ENCODE measurements at regions not wholly inside any gene's neighbourhood (a gene's known extent, or its start where the extent isn't known, plus 50 kb on each side); places are given as distances from the start of the nearest gene placed in this dataset.

- Histone ChIP-seq H3K9me3 (ENCODE audit: control insufficient read depth in 2 of 2, insufficient read depth in 1 of 2, low read length in 1 of 2) (no peaks in the 10 kb centered on the region), H3K27ac (ENCODE audit: low read depth in 1 of 2, low read length in 1 of 2) (no peak overlapping the region)
- 80% methylated on average over 4 of the region's 4 CpGs for whole genome bisulfite sequencing
These were observed 602.2 kb upstream of the CXADR start for GRCh38 chr21:16910435-16911165.

GRCh38 chr21:16911166-16911607, 601.7 kb upstream of the CXADR start:
- no peaks in the 10 kb centered on the region for H3K27me3 ChIP-seq (ENCODE audit: control insufficient read depth in 2 of 2, insufficient read depth in 1 of 2, low read length in 1 of 2)
- 93% methylated on average over 1 of the region's 1 CpG for WGBS
- DNase-seq (ENCODE audit: low read depth in 6 of 9, low spot score in 9 of 9) = no peak

More at GRCh38 chr21:16910435-16911165, 602.2 kb upstream of the CXADR start:
- Histone ChIP-seq H3K36me3 (ENCODE audit: control insufficient read depth in 2 of 2, insufficient read depth in 2 of 2, low read length in 1 of 2) (no peaks in the 10 kb centered on the region), H3K4me1 (ENCODE audit: control insufficient read depth in 2 of 2, insufficient read depth in 2 of 2, low read length in 2 of 2) (no peaks in the 10 kb centered on the region), H3K27me3 (ENCODE audit: control insufficient read depth in 2 of 2, insufficient read depth in 1 of 2, low read length in 1 of 2) (no peaks in the 10 kb centered on the region), H3K4me3 (ENCODE audit: low read length in 2 of 2) (no peak overlapping the region)
- no peak for DNase-seq (ENCODE audit: low read depth in 6 of 9, low spot score in 9 of 9)

GRCh38 chr21:16912075-16912474, 600.8 kb upstream of the CXADR start:
- Histone ChIP-seq H3K36me3 (ENCODE audit: control insufficient read depth in 2 of 2, insufficient read depth in 2 of 2, low read length in 1 of 2) (no peaks in the 10 kb centered on the region), H3K27ac (ENCODE audit: low read depth in 1 of 2, low read length in 1 of 2) (no peak overlapping the region), H3K4me3 (ENCODE audit: low read length in 2 of 2) (no peak overlapping the region), H3K4me1 (ENCODE audit: control insufficient read depth in 2 of 2, insufficient read depth in 2 of 2, low read length in 2 of 2) (no peaks in the 10 kb centered on the region), H3K27me3 (ENCODE audit: control insufficient read depth in 2 of 2, insufficient read depth in 1 of 2, low read length in 1 of 2) (no peaks in the 10 kb centered on the region), H3K9me3 (ENCODE audit: control insufficient read depth in 2 of 2, insufficient read depth in 1 of 2, low read length in 1 of 2) (no peaks in the 10 kb centered on the region)
- WGBS = 59% methylated on average over 2 of the region's 2 CpGs
- no peak for DNase-seq (ENCODE audit: low read depth in 6 of 9, low spot score in 9 of 9)

More at GRCh38 chr21:16911166-16911607, 601.7 kb upstream of the CXADR start:
- no peaks in the 10 kb centered on the region for H3K9me3 ChIP-seq (ENCODE audit: control insufficient read depth in 2 of 2, insufficient read depth in 1 of 2, low read length in 1 of 2)
- no peaks in the 10 kb centered on the region for H3K36me3 ChIP-seq (ENCODE audit: control insufficient read depth in 2 of 2, insufficient read depth in 2 of 2, low read length in 1 of 2)
- H3K4me1 ChIP-seq (ENCODE audit: control insufficient read depth in 2 of 2, insufficient read depth in 2 of 2, low read length in 2 of 2) = no peaks in the 10 kb centered on the region
- no peak overlapping the region for H3K4me3 ChIP-seq (ENCODE audit: low read length in 2 of 2)
- no peak overlapping the region for H3K27ac ChIP-seq (ENCODE audit: low read depth in 1 of 2, low read length in 1 of 2)

- WGBS = 67% methylated on average over 3 of the region's 3 CpGs
These were observed 599.8 kb upstream of the CXADR start for GRCh38 chr21:16913010-16913409.

GRCh38 chr21:16928439-16928838, 584.4 kb upstream of the CXADR start:
- no peak for DNase-seq (ENCODE audit: low read depth in 6 of 9, low spot score in 9 of 9)
- WGBS = 0% methylated on average over 1 of the region's 1 CpG
- Histone ChIP-seq H3K4me1 (ENCODE audit: control insufficient read depth in 2 of 2, insufficient read depth in 2 of 2, low read length in 2 of 2) (no peaks in the 10 kb centered on the region), H3K27me3 (ENCODE audit: control insufficient read depth in 2 of 2, insufficient read depth in 1 of 2, low read length in 1 of 2) (no peaks in the 10 kb centered on the region), H3K9me3 (ENCODE audit: control insufficient read depth in 2 of 2, insufficient read depth in 1 of 2, low read length in 1 of 2) (no peaks in the 10 kb centered on the region), H3K27ac (ENCODE audit: low read depth in 1 of 2, low read length in 1 of 2) (no peak overlapping the region), H3K4me3 (ENCODE audit: low read length in 2 of 2) (no peak overlapping the region), H3K36me3 (ENCODE audit: control insufficient read depth in 2 of 2, insufficient read depth in 2 of 2, low read length in 1 of 2) (no peaks in the 10 kb centered on the region)

More at GRCh38 chr21:16913010-16913409, 599.8 kb upstream of the CXADR start:
- Histone ChIP-seq H3K36me3 (ENCODE audit: control insufficient read depth in 2 of 2, insufficient read depth in 2 of 2, low read length in 1 of 2) (no peaks in the 10 kb centered on the region), H3K9me3 (ENCODE audit: control insufficient read depth in 2 of 2, insufficient read depth in 1 of 2, low read length in 1 of 2) (no peaks in the 10 kb centered on the region), H3K27me3 (ENCODE audit: control insufficient read depth in 2 of 2, insufficient read depth in 1 of 2, low read length in 1 of 2) (no peaks in the 10 kb centered on the region), H3K4me3 (ENCODE audit: low read length in 2 of 2) (no peak overlapping the region), H3K27ac (ENCODE audit: low read depth in 1 of 2, low read length in 1 of 2) (no peak overlapping the region), H3K4me1 (ENCODE audit: control insufficient read depth in 2 of 2, insufficient read depth in 2 of 2, low read length in 2 of 2) (no peaks in the 10 kb centered on the region)
- no peak for DNase-seq (ENCODE audit: low read depth in 6 of 9, low spot score in 9 of 9)

GRCh38 chr21:16932314-16932713, 580.5 kb upstream of the CXADR start:
- Histone ChIP-seq H3K36me3 (ENCODE audit: control insufficient read depth in 2 of 2, insufficient read depth in 2 of 2, low read length in 1 of 2) (no peaks in the 10 kb centered on the region), H3K4me3 (ENCODE audit: low read length in 2 of 2) (no peak overlapping the region), H3K27me3 (ENCODE audit: control insufficient read depth in 2 of 2, insufficient read depth in 1 of 2, low read length in 1 of 2) (no peaks in the 10 kb centered on the region), H3K27ac (ENCODE audit: low read depth in 1 of 2, low read length in 1 of 2) (no peak overlapping the region), H3K9me3 (ENCODE audit: control insufficient read depth in 2 of 2, insufficient read depth in 1 of 2, low read length in 1 of 2) (no peaks in the 10 kb centered on the region), H3K4me1 (ENCODE audit: control insufficient read depth in 2 of 2, insufficient read depth in 2 of 2, low read length in 2 of 2) (no peaks in the 10 kb centered on the region)
- DNase-seq (ENCODE audit: low read depth in 6 of 9, low spot score in 9 of 9) = no peak

GRCh38 chr21:16942703-16943102, 570.1 kb upstream of the CXADR start:
- no peak for DNase-seq (ENCODE audit: low read depth in 6 of 9, low spot score in 9 of 9)
- Histone ChIP-seq H3K4me1 (ENCODE audit: control insufficient read depth in 2 of 2, insufficient read depth in 2 of 2, low read length in 2 of 2) (no peaks in the 10 kb centered on the region), H3K9me3 (ENCODE audit: control insufficient read depth in 2 of 2, insufficient read depth in 1 of 2, low read length in 1 of 2) (peaks cover 0 to 12% of the 10 kb centered on the region in 2 donors), H3K36me3 (ENCODE audit: control insufficient read depth in 2 of 2, insufficient read depth in 2 of 2, low read length in 1 of 2) (no peaks in the 10 kb centered on the region), H3K4me3 (ENCODE audit: low read length in 2 of 2) (no peak overlapping the region), H3K27ac (ENCODE audit: low read depth in 1 of 2, low read length in 1 of 2) (no peak overlapping the region), H3K27me3 (ENCODE audit: control insufficient read depth in 2 of 2, insufficient read depth in 1 of 2, low read length in 1 of 2) (no peaks in the 10 kb centered on the region)
- 67% methylated on average over 4 of the region's 4 CpGs for WGBS

GRCh38 chr21:16943231-16943630, 569.6 kb upstream of the CXADR start:
- peaks cover 0 to 12% of the 10 kb centered on the region in 2 donors for H3K9me3 ChIP-seq (ENCODE audit: control insufficient read depth in 2 of 2, insufficient read depth in 1 of 2, low read length in 1 of 2)
- DNase-seq (ENCODE audit: low read depth in 6 of 9, low spot score in 9 of 9) = no peak
- no peaks in the 10 kb centered on the region for H3K36me3 ChIP-seq (ENCODE audit: control insufficient read depth in 2 of 2, insufficient read depth in 2 of 2, low read length in 1 of 2)

GRCh38 chr21:16945580-16945979, 567.3 kb upstream of the CXADR start:
- Histone ChIP-seq H3K4me1 (ENCODE audit: control insufficient read depth in 2 of 2, insufficient read depth in 2 of 2, low read length in 2 of 2) (no peaks in the 10 kb centered on the region), H3K27ac (ENCODE audit: low read depth in 1 of 2, low read length in 1 of 2) (no peak overlapping the region), H3K9me3 (ENCODE audit: control insufficient read depth in 2 of 2, insufficient read depth in 1 of 2, low read length in 1 of 2) (peaks cover 0 to 12% of the 10 kb centered on the region in 2 donors), H3K27me3 (ENCODE audit: control insufficient read depth in 2 of 2, insufficient read depth in 1 of 2, low read length in 1 of 2) (no peaks in the 10 kb centered on the region), H3K36me3 (ENCODE audit: control insufficient read depth in 2 of 2, insufficient read depth in 2 of 2, low read length in 1 of 2) (no peaks in the 10 kb centered on the region), H3K4me3 (ENCODE audit: low read length in 2 of 2) (no peak overlapping the region)
- no peak for DNase-seq (ENCODE audit: low read depth in 6 of 9, low spot score in 9 of 9)
- 88% methylated on average over 3 of the region's 3 CpGs for whole genome bisulfite sequencing

More at GRCh38 chr21:16943231-16943630, 569.6 kb upstream of the CXADR start:
- no peaks in the 10 kb centered on the region for H3K27me3 ChIP-seq (ENCODE audit: control insufficient read depth in 2 of 2, insufficient read depth in 1 of 2, low read length in 1 of 2)
- no peak overlapping the region for H3K27ac ChIP-seq (ENCODE audit: low read depth in 1 of 2, low read length in 1 of 2)
- H3K4me1 ChIP-seq (ENCODE audit: control insufficient read depth in 2 of 2, insufficient read depth in 2 of 2, low read length in 2 of 2) = no peaks in the 10 kb centered on the region
- H3K4me3 ChIP-seq (ENCODE audit: low read length in 2 of 2) = no peak overlapping the region
